H54 (cell line): ENCODE measurements at regions not wholly inside any gene's neighbourhood (a gene's known extent, or its start where the extent isn't known, plus 50 kb on each side); places are given as distances from the start of the nearest gene placed in this dataset.

Experiments used
- DNase-seq: peaks from one replicate; pipeline ENCODE4 v3.0.0; 2011; ENCODE audit warnings: low spot score, mixed read lengths; ENCODE audit not compliant: insufficient read length
- FAIRE-seq: peaks from 3 replicates; lab custom pipeline; 2011; peaks lifted over from hg19 to GRCh38; lab: Jason Lieb, UNC
- POLR2A ChIP-seq: IDR thresholded peaks from 2 replicates; pipeline ENCODE4 v1.6.1; 2011; ENCODE audit warnings: low read depth, mild to moderate bottlenecking, low read length

DNA sequence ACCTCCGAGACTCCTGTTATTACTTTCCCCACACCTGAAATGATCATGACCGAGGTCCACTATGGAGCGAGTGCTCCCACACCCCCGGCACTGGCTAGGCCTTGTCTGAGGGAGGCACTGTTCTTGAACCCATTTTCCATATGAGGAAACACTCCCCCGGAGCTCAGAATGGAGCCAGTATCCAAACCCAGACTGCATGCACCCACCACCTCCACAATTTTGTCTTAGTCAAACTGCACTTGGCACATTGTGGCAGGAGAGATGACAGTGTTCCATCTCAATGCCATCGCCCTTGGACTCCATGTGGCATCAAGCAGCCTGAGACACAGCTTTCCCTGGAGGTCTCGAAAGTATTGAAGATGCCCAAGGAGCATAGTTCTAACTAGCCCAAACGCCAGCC is 154.1 kb downstream of the NUP210 start:
- no peak for TF ChIP-seq POLR2A
- no peak for FAIRE-seq
- DNase-seq, result no peak

- no peak for DNase-seq
- no peak for TF ChIP-seq POLR2A
- FAIRE-seq, result no peak
These were observed 154.6 kb downstream of the NUP210 start for GRCh38 chr3:13265507-13265906.

DNA sequence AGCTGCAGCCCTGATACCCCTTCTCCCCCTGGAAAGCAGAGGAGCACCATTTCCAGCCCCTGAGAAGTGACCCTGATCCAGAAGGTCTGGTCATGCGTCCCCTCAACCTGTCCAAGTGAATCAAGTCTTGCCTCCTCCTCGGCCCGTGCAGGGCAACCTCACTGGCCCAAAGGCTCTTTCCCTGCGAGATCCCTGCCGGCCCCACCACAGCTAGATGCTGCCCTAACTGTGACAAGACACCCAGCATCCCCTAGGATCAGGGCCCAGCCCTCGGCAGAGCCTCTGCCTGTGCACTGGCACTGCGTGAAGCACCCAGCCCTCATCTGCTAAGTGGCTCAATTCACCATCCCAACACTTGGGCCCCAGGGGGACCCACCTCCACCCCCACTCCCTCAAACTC is 155.1 kb downstream of the NUP210 start:
- DNase-seq (no peak), FAIRE-seq (no peak)
- TF ChIP-seq POLR2A, result no peak

DNA sequence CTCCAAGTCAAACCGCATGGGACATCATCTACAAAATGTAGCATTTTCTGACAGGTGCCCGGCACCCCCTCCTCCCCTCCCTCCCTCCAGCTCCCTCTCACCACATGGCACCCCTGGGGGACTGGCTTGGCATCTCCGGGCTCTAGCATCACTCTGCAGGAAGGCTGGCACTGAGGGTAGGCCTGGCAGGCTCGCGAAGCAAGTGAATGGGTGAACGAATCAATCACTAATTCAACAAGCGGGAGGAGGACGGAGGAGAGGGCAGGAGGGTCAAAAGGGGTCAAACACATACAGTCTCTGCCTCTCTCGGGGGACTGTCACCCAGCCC is 155.7 kb downstream of the NUP210 start:
- FAIRE-seq (no peak), DNase-seq (no peak)
- no peak for TF ChIP-seq POLR2A

- DNase-seq (no peak), FAIRE-seq (no peak)
- TF ChIP-seq POLR2A, result no peak
These were observed 156.2 kb downstream of the NUP210 start for GRCh38 chr3:13263770-13264467.

GRCh38 chr3:13262493-13263211 is 157.5 kb downstream of the NUP210 start:
- FAIRE-seq (no peak), DNase-seq (no peak)
- no peak for TF ChIP-seq POLR2A

GRCh38 chr3:13261892-13262291 is 158.2 kb downstream of the NUP210 start:
- no peak for TF ChIP-seq POLR2A
- FAIRE-seq (no peak), DNase-seq (no peak)

DNA sequence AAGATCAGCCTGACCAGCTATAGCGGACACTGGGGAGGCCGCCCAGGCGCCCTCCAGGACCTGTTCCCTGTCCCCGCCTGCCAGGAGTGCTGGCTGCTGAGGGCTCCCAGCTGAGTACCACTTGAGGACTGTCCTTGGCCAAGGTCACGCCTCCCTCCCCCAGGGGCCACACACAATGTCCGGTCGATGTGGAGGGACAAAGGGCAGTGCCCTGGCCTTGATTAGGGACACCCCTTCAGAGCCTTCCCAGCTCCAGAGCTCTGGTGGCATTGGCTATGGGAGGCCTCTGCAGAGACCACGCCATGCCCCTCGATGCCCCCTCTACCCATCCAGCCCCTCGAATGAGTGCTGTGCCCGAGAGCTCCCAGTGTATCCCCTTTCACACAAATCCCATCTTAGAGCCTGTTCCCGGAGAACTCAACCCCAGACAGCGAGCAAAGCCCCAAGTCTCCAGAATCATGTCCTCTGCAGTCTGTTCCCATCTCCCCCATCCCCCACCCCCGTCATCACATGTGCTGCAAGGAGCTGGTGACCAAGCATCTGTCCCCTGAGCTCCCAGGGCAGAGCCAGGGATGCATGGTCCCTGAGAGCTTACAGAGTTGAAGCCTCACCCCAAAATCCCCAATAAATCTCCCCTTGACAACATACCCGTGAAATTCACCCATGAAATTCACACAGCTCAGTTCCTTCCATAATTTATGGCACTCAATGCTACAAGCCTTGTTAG is 158.9 kb downstream of the NUP210 start:
- TF ChIP-seq POLR2A, result no peak
- DNase-seq (no peak), FAIRE-seq (no peak)

DNA sequence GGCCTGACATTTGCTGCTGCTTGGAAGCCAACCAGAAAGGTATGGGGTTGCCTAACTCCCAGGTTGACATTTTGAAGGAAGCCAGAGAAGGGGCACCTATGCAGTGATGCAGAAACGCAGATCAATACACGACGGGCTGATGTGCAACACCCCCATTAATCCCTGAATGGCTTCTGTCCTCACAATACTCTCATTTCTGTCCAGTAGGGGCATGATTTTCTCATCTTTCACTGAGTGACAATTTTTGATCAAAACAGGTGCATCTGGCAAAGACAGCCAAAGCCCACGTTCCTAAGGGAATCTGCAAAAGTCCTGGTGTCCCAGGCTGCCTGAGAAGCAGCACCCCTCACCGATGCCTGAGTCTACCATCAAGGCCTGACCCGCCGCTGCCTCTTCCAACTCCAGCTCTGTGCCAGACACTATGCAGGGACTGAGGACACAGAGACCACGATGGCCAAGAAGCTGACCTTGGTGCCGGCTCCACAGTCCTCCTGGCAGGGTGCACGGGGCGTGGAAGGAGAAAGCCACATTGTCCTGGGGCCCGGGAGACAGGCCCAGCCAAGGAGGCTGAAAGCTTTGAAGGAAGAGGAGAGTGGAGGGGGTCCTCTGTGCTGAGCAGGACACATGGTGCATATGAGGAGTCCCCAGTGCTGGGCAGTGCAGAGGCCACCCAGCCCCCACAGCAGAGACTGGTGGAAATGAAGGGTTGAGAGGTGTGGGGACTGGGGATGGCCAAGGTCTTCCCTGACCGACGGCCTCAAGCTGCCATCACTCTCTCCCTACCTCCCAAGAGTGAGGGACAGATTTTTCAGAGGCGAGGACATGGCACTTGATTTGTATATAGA is 159.6 kb downstream of the NUP210 start:
- DNase-seq (no peak), FAIRE-seq (no peak)
- no peak for TF ChIP-seq POLR2A

GRCh38 chr3:13259831-13260230 is 160.3 kb downstream of the NUP210 start:
- DNase-seq, result no peak
- TF ChIP-seq POLR2A, result no peak
- FAIRE-seq, result no peak

GRCh38 chr3:13258986-13259514 is 161.1 kb downstream of the NUP210 start:
- FAIRE-seq (no peak), DNase-seq (no peak)
- no peak for TF ChIP-seq POLR2A

- no peak for FAIRE-seq
- DNase-seq, result no peak
These were observed 161.8 kb downstream of the NUP210 start for GRCh38 chr3:13258280-13258679.

DNA sequence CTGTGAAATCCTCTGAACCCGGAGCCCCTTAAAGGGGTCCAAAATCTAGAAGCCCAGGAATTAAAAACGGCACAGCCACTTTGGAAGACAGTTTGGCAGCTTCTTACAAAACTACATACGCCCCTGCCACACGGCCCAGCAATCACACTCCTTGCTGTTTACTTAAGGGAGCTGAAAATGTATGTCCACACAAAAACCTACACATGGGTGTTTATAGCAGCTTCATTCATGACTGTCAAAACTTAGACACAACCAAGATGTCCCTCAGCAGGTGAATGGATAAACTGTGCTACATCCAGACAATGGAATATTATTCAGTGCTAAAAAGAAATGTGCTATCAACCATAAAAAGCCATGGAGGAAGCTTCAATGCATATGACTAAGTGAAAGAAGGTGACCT is 162.5 kb downstream of the NUP210 start:
- no peak for FAIRE-seq
- TF ChIP-seq POLR2A, result no peak
- DNase-seq, result no peak

More at GRCh38 chr3:13258280-13258679, 161.8 kb downstream of the NUP210 start:
- no peak for TF ChIP-seq POLR2A
